ENCODE measurements at regions not wholly inside any gene's neighbourhood (a gene's known extent, or its start where the extent isn't known, plus 50 kb on each side); places are given as distances from the start of the nearest gene placed in this dataset.

- Histone ChIP-seq H3K4ac (ENCODE audit: low read depth, low read length) (no peak overlapping the region), H3K56ac (ENCODE audit: low read length) (no peak overlapping the region), H4K5ac (ENCODE audit: low read length) (no peak overlapping the region), H3K79me1 (ENCODE audit: low read length) (no peaks in the 10 kb centered on the region), H3K36me3 (ENCODE audit: control insufficient read depth, insufficient read depth, low read length) (no peaks in the 10 kb centered on the region), H3K4me3 (ENCODE audit: low read length) (no peak overlapping the region), H2BK120ac (ENCODE audit: low read depth, low read length) (no peak overlapping the region), H2BK5ac (ENCODE audit: low read length) (no peak overlapping the region), H3K18ac (ENCODE audit: low read length) (no peak overlapping the region), H3K4me1 (ENCODE audit: control insufficient read depth, low read depth, low read length) (peaks cover 4% of the 10 kb centered on the region), H3K79me2 (ENCODE audit: control insufficient read depth, insufficient read depth, low read length) (no peaks in the 10 kb centered on the region), H2AK5ac (ENCODE audit: low read length) (no peak overlapping the region), H3K4me2 (ENCODE audit: low read length) (no peak overlapping the region), H3K27ac (ENCODE audit: low read depth, low read length) (no peak overlapping the region), H3K27me3 (ENCODE audit: insufficient read depth, low read length, poor library complexity) (no peaks in the 10 kb centered on the region), H4K8ac (ENCODE audit: low read depth, low read length) (no peak overlapping the region), H3K9ac (ENCODE audit: low read length) (no peak overlapping the region), H2BK15ac (replicated peaks; ENCODE audit: low read depth) (no peak overlapping the region), H3K23ac (ENCODE audit: low read length) (no peak overlapping the region)
- WGBS (ENCODE audit: extremely low coverage, insufficient coverage, low lambda C conversion rate), result no CpG with 5 or more reads among the region's 1 CpG
- DNase-seq, result no peak
Measured at GRCh38 chr13:97562962-97563361, 129.0 kb downstream of the RAP2A start.

GRCh38 chr13:97564956-97565355, 131.0 kb downstream of the RAP2A start:
- Histone ChIP-seq H3K36me3 (ENCODE audit: control insufficient read depth, insufficient read depth, low read length) (no peaks in the 10 kb centered on the region), H2AK5ac (ENCODE audit: low read length) (no peak overlapping the region), H3K79me2 (ENCODE audit: control insufficient read depth, insufficient read depth, low read length) (no peaks in the 10 kb centered on the region), H3K4me1 (ENCODE audit: control insufficient read depth, low read depth, low read length) (peaks cover 20% of the 10 kb centered on the region), H2BK120ac (ENCODE audit: low read depth, low read length) (no peak overlapping the region), H2BK15ac (replicated peaks; ENCODE audit: low read depth) (no peak overlapping the region), H3K56ac (ENCODE audit: low read length) (no peak overlapping the region), H3K9ac (ENCODE audit: low read length) (no peak overlapping the region), H3K4me3 (ENCODE audit: low read length) (no peak overlapping the region), H3K4ac (ENCODE audit: low read depth, low read length) (no peak overlapping the region), H3K4me2 (ENCODE audit: low read length) (no peak overlapping the region), H3K79me1 (ENCODE audit: low read length) (no peaks in the 10 kb centered on the region), H3K18ac (ENCODE audit: low read length) (no peak overlapping the region), H3K27ac (ENCODE audit: low read depth, low read length) (no peak overlapping the region), H2BK5ac (ENCODE audit: low read length) (no peak overlapping the region), H3K27me3 (ENCODE audit: insufficient read depth, low read length, poor library complexity) (no peaks in the 10 kb centered on the region), H3K23ac (ENCODE audit: low read length) (no peak overlapping the region), H4K5ac (ENCODE audit: low read length) (no peak overlapping the region), H4K8ac (ENCODE audit: low read depth, low read length) (no peak overlapping the region)
- DNase-seq, result no peak
- WGBS (ENCODE audit: extremely low coverage, insufficient coverage, low lambda C conversion rate), result no CpG with 5 or more reads among the region's 5 CpGs

- Histone ChIP-seq H3K79me2 (ENCODE audit: control insufficient read depth, insufficient read depth, low read length) (no peaks in the 10 kb centered on the region), H3K9ac (ENCODE audit: low read length) (no peak overlapping the region), H3K4me2 (ENCODE audit: low read length) (no peak overlapping the region), H3K36me3 (ENCODE audit: control insufficient read depth, insufficient read depth, low read length) (no peaks in the 10 kb centered on the region), H3K4ac (ENCODE audit: low read depth, low read length) (no peak overlapping the region), H3K56ac (ENCODE audit: low read length) (no peak overlapping the region), H3K23ac (ENCODE audit: low read length) (no peak overlapping the region), H4K5ac (ENCODE audit: low read length) (no peak overlapping the region), H4K8ac (ENCODE audit: low read depth, low read length) (no peak overlapping the region), H3K27ac (ENCODE audit: low read depth, low read length) (no peak overlapping the region), H2BK120ac (ENCODE audit: low read depth, low read length) (no peak overlapping the region), H3K4me3 (ENCODE audit: low read length) (no peak overlapping the region), H3K4me1 (ENCODE audit: control insufficient read depth, low read depth, low read length) (peaks cover 25% of the 10 kb centered on the region), H2BK15ac (replicated peaks; ENCODE audit: low read depth) (no peak overlapping the region), H2AK5ac (ENCODE audit: low read length) (no peak overlapping the region), H3K79me1 (ENCODE audit: low read length) (no peaks in the 10 kb centered on the region), H2BK5ac (ENCODE audit: low read length) (no peak overlapping the region), H3K18ac (ENCODE audit: low read length) (peak overlapping the region; percentile 78), H3K27me3 (ENCODE audit: insufficient read depth, low read length, poor library complexity) (no peaks in the 10 kb centered on the region)
- DNase-seq, result no peak
- WGBS (ENCODE audit: extremely low coverage, insufficient coverage, low lambda C conversion rate), result no CpG with 5 or more reads among the region's 3 CpGs
Measured at GRCh38 chr13:97565906-97566305, 131.9 kb downstream of the RAP2A start.

GRCh38 chr13:97566907-97567306, 132.9 kb downstream of the RAP2A start:
- peak overlapping the region; percentile 1 for H3K18ac ChIP-seq (ENCODE audit: low read length)
- peaks cover 25% of the 10 kb centered on the region for H3K4me1 ChIP-seq (ENCODE audit: control insufficient read depth, low read depth, low read length)
- H4K8ac ChIP-seq (ENCODE audit: low read depth, low read length), result no peak overlapping the region
- no peak overlapping the region for H3K4me3 ChIP-seq (ENCODE audit: low read length)
- no peaks in the 10 kb centered on the region for H3K27me3 ChIP-seq (ENCODE audit: insufficient read depth, low read length, poor library complexity)
- H4K5ac ChIP-seq (ENCODE audit: low read length), result no peak overlapping the region
- no peak overlapping the region for H2BK15ac ChIP-seq (replicated peaks; ENCODE audit: low read depth)
- no peak overlapping the region for H3K27ac ChIP-seq (ENCODE audit: low read depth, low read length)
- no peak overlapping the region for H2BK120ac ChIP-seq (ENCODE audit: low read depth, low read length)
- no peak overlapping the region for H3K23ac ChIP-seq (ENCODE audit: low read length)
- no peak overlapping the region for H3K56ac ChIP-seq (ENCODE audit: low read length)
- no peak for DNase-seq
- H3K4ac ChIP-seq (ENCODE audit: low read depth, low read length), result no peak overlapping the region
- no peaks in the 10 kb centered on the region for H3K36me3 ChIP-seq (ENCODE audit: control insufficient read depth, insufficient read depth, low read length)
- no peak overlapping the region for H3K4me2 ChIP-seq (ENCODE audit: low read length)
- WGBS (ENCODE audit: extremely low coverage, insufficient coverage, low lambda C conversion rate), result no CpG with 5 or more reads among the region's 2 CpGs
- no peaks in the 10 kb centered on the region for H3K79me2 ChIP-seq (ENCODE audit: control insufficient read depth, insufficient read depth, low read length)
- H2AK5ac ChIP-seq (ENCODE audit: low read length), result no peak overlapping the region
- H3K9ac ChIP-seq (ENCODE audit: low read length), result no peak overlapping the region
- no peak overlapping the region for H2BK5ac ChIP-seq (ENCODE audit: low read length)
- H3K79me1 ChIP-seq (ENCODE audit: low read length), result no peaks in the 10 kb centered on the region

GRCh38 chr13:97567510-97568243, 133.7 kb downstream of the RAP2A start:
- peaks cover 25% of the 10 kb centered on the region for H3K4me1 ChIP-seq (ENCODE audit: control insufficient read depth, low read depth, low read length)
- H3K56ac ChIP-seq (ENCODE audit: low read length), result peak overlapping the region; percentile 51
- H2BK15ac ChIP-seq (replicated peaks; ENCODE audit: low read depth), result no peak overlapping the region
- no peaks in the 10 kb centered on the region for H3K79me1 ChIP-seq (ENCODE audit: low read length)
- peak overlapping the region; percentile 61 for H2AK5ac ChIP-seq (ENCODE audit: low read length)
- peak overlapping the region; percentile 34 for H2BK120ac ChIP-seq (ENCODE audit: low read depth, low read length)
- H3K27me3 ChIP-seq (ENCODE audit: insufficient read depth, low read length, poor library complexity), result no peaks in the 10 kb centered on the region
- no peak overlapping the region for H3K4me3 ChIP-seq (ENCODE audit: low read length)
- DNase-seq, result peak; percentile 83
- H4K5ac ChIP-seq (ENCODE audit: low read length), result no peak overlapping the region
- no peak overlapping the region for H3K4me2 ChIP-seq (ENCODE audit: low read length)
- no peak overlapping the region for H3K23ac ChIP-seq (ENCODE audit: low read length)
- H3K4ac ChIP-seq (ENCODE audit: low read depth, low read length), result peak overlapping the region; percentile 71
- whole genome bisulfite sequencing (ENCODE audit: extremely low coverage, insufficient coverage, low lambda C conversion rate), result no CpG with 5 or more reads among the region's 3 CpGs
- no peak overlapping the region for H3K9ac ChIP-seq (ENCODE audit: low read length)
- H3K36me3 ChIP-seq (ENCODE audit: control insufficient read depth, insufficient read depth, low read length), result no peaks in the 10 kb centered on the region
- no peak overlapping the region for H3K27ac ChIP-seq (ENCODE audit: low read depth, low read length)
- H3K79me2 ChIP-seq (ENCODE audit: control insufficient read depth, insufficient read depth, low read length), result no peaks in the 10 kb centered on the region
- H3K18ac ChIP-seq (ENCODE audit: low read length), result peak overlapping the region; percentile 1
- no peak overlapping the region for H4K8ac ChIP-seq (ENCODE audit: low read depth, low read length)
- peak overlapping the region; percentile 11 for H2BK5ac ChIP-seq (ENCODE audit: low read length)

GRCh38 chr13:97568850-97569249, 134.9 kb downstream of the RAP2A start:
- H3K4me2 ChIP-seq (ENCODE audit: low read length), result no peak overlapping the region
- H2AK5ac ChIP-seq (ENCODE audit: low read length), result peak overlapping the region; percentile 97
- no peaks in the 10 kb centered on the region for H3K79me2 ChIP-seq (ENCODE audit: control insufficient read depth, insufficient read depth, low read length)
- peak overlapping the region; percentile 92 for H2BK5ac ChIP-seq (ENCODE audit: low read length)
- no peak overlapping the region for H4K8ac ChIP-seq (ENCODE audit: low read depth, low read length)
- H3K23ac ChIP-seq (ENCODE audit: low read length), result no peak overlapping the region
- peaks cover 25% of the 10 kb centered on the region for H3K4me1 ChIP-seq (ENCODE audit: control insufficient read depth, low read depth, low read length)
- WGBS (ENCODE audit: extremely low coverage, insufficient coverage, low lambda C conversion rate), result no CpG with 5 or more reads among the region's 1 CpG
- H4K5ac ChIP-seq (ENCODE audit: low read length), result no peak overlapping the region
- no peak overlapping the region for H2BK15ac ChIP-seq (replicated peaks; ENCODE audit: low read depth)
- no peaks in the 10 kb centered on the region for H3K27me3 ChIP-seq (ENCODE audit: insufficient read depth, low read length, poor library complexity)
- H3K4me3 ChIP-seq (ENCODE audit: low read length), result no peak overlapping the region
- H3K79me1 ChIP-seq (ENCODE audit: low read length), result no peaks in the 10 kb centered on the region
- peak overlapping the region; percentile 2 for H2BK120ac ChIP-seq (ENCODE audit: low read depth, low read length)
- H3K4ac ChIP-seq (ENCODE audit: low read depth, low read length), result peak overlapping the region; percentile 25
- peak overlapping the region; percentile 1 for H3K18ac ChIP-seq (ENCODE audit: low read length)
- no peaks in the 10 kb centered on the region for H3K36me3 ChIP-seq (ENCODE audit: control insufficient read depth, insufficient read depth, low read length)
- no peak overlapping the region for H3K9ac ChIP-seq (ENCODE audit: low read length)
- peak overlapping the region; percentile 77 for H3K56ac ChIP-seq (ENCODE audit: low read length)
- H3K27ac ChIP-seq (ENCODE audit: low read depth, low read length), result peak overlapping the region; percentile 65
- DNase-seq, result peak; percentile 83

All from mesendoderm (in vitro differentiated cells).